NT2/D1 (cell line): ENCODE measurements at regions not wholly inside any gene's neighbourhood (a gene's known extent, or its start where the extent isn't known, plus 50 kb on each side); places are given as distances from the start of the nearest gene placed in this dataset.
"Not testable (repeated sequence)": the region's sequence is repeated elsewhere in the genome, so short reads cannot be mapped to it uniquely, and the experiment has no call there.

Source experiments
- DNase-seq: peaks from one replicate; pipeline ENCODE4 v3.0.0-alpha.2; 2011; ENCODE audit warnings: low read depth, low spot score
- H3K27me3 ChIP-seq: 2 replicates; pipeline ENCODE4 v1.6.0; 2011; ENCODE audit warnings: mild to moderate bottlenecking; ENCODE audit not compliant: insufficient read length, insufficient read depth
- H3K36me3 ChIP-seq: 2 replicates; pipeline ENCODE4 v1.6.1; 2011; ENCODE audit warnings: mild to moderate bottlenecking, low read length, mixed read lengths; ENCODE audit not compliant: insufficient read depth, insufficient read length
- H3K4me1 ChIP-seq: 2 replicates; pipeline ENCODE4 v1.5.1; 2011; ENCODE audit not compliant: insufficient read depth, insufficient read length
- H3K4me3 ChIP-seq: 2 replicates; pipeline ENCODE4 v1.5.1; 2011; ENCODE audit warnings: low read depth; ENCODE audit not compliant: insufficient read length
- H3K9ac ChIP-seq: 2 replicates; pipeline ENCODE4 v1.6.0; 2011; ENCODE audit warnings: low read depth; ENCODE audit not compliant: insufficient read length
- H3K9me3 ChIP-seq: 2 replicates; pipeline ENCODE4 v1.5.1; 2011; ENCODE audit warnings: mild to moderate bottlenecking, low read length; ENCODE audit not compliant: insufficient read depth
- SUZ12 ChIP-seq: IDR thresholded peaks from 2 replicates; pipeline ENCODE4 v1.6.1; 2011; ENCODE audit not compliant: insufficient read length, insufficient read depth; ENCODE audit errors: extremely low read depth
- YY1 ChIP-seq: IDR thresholded peaks from 2 replicates; pipeline ENCODE4 v1.6.1; 2011; ENCODE audit not compliant: insufficient read length, insufficient read depth
- ZNF274 ChIP-seq: IDR thresholded peaks from 2 replicates; pipeline ENCODE4 v1.6.1; 2011; ENCODE audit warnings: mild to moderate bottlenecking, low read depth, low read length

DNA sequence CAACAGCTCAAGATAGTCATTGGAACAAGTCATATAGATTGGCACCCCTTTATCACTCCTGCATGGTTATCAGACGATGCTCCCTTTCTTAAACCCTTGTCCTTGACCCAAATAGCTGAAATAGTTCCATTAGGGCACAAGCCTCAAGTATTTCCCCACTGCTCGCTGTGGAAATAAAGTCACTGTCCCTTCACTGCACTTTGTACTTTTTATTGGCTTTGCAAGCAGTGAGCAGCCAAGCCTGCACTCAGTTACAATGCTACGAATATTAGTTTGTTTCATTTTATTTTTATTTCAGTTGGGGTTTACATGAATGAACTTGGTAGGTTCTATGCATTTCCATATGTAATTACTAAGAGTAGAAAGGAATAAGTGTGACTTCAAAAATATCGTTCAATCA lies 1176.4 kb downstream of the BRINP3 start:
- Histone ChIP-seq H3K27me3 (no peaks in the 10 kb centered on the region), H3K4me1 (no peaks in the 10 kb centered on the region), H3K9me3 (no peaks in the 10 kb centered on the region), H3K4me3 (no peak overlapping the region), H3K36me3 (no peaks in the 10 kb centered on the region), H3K9ac (no peak overlapping the region)
- TF ChIP-seq YY1 (no peak), ZNF274 (no peak), SUZ12 (no peak)
- no peak for DNase-seq

DNA sequence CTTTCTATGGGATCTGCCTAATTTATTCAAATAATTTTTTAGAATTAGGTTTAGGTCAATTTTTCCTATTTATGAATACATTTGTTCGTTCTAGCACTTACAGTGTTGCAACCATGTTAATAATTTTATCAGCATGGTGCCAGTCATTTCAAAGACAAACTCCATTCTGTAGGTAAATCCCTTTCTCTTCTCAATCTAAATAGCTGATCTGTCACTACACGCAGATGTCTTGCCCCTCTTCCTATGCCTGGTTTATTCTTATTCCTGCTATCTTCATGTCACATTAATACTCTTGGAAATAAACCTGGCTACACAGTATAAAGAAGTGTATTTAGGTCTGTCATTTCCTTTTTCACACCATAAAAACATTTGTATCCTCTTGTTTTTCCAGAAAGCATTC lies 1172.4 kb downstream of the BRINP3 start:
- no peaks in the 10 kb centered on the region for H3K9me3 ChIP-seq
- TF ChIP-seq YY1: no peak
- TF ChIP-seq ZNF274: no peak
- no peak for TF ChIP-seq SUZ12
- H3K9ac ChIP-seq: no peak overlapping the region
- H3K4me3 ChIP-seq: no peak overlapping the region
- DNase-seq: no peak
- no peaks in the 10 kb centered on the region for H3K36me3 ChIP-seq
- H3K27me3 ChIP-seq: no peaks in the 10 kb centered on the region
- no peaks in the 10 kb centered on the region for H3K4me1 ChIP-seq

DNA sequence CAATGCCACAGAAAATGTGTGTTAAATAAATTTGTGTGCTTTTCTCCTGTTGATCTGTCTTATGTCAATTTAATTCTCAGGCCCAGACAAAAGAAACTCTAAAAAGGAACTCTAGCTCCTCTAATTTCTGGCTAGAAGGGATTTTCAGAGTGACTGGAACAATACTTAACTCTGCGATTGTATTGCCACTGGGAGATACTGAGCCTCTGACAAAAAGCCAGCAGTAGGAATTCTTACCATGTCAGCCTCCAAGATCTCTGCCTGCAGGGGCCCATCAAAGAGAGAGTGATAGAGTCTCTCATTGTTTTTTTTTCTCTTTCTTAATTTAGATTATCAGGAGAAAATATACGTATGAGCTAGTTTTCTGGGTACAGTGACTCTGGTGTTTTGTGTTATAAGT lies 1165.7 kb downstream of the BRINP3 start:
- H3K36me3 ChIP-seq: no peaks in the 10 kb centered on the region
- no peak overlapping the region for H3K9ac ChIP-seq
- DNase-seq: no peak
- TF ChIP-seq ZNF274 (no peak), YY1 (no peak), SUZ12 (no peak)
- no peaks in the 10 kb centered on the region for H3K9me3 ChIP-seq
- no peaks in the 10 kb centered on the region for H3K4me1 ChIP-seq
- H3K4me3 ChIP-seq: no peak overlapping the region
- H3K27me3 ChIP-seq: no peaks in the 10 kb centered on the region

DNA sequence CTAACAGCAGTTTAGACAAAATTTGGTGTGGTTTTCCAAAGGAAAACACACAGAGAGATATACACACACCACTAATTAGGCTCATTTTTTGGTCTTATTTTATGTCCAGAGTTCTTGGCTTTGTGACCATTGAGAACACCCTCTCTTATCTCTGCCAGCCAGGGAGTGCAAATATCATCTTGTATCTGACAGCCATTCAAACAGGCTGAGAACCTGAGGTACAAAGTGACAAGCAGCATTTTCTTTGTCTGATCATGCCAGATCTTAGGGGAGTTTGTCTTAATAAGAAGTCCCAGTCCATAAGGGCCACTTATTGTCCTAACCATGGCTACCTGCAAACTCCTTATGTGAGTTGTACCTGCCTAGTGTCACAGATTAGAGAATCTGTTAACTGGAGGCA lies 1165.2 kb downstream of the BRINP3 start:
- Histone ChIP-seq H3K27me3 (no peaks in the 10 kb centered on the region), H3K9ac (no peak overlapping the region), H3K4me3 (no peak overlapping the region), H3K4me1 (no peaks in the 10 kb centered on the region), H3K9me3 (no peaks in the 10 kb centered on the region), H3K36me3 (no peaks in the 10 kb centered on the region)
- TF ChIP-seq ZNF274 (no peak), YY1 (no peak), SUZ12 (no peak)
- DNase-seq: no peak

DNA sequence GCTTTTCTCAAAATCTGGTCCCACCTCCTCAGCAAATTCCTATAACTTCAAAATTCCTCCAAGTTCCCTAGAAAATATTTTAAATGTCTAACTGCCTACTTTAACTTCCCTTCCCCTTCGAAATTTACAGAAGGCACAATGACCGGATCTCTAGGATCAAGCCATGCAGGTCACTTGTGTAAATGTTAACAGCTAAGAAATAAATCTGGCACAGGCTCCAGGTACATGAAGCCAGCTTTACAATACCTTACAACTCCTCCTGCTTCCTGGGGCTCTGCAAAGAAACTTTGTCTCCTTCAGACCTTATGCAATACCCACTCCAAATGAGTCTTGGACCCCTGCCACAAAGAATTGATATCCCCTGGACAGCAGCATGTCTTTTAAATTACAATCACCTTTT lies 1164.2 kb downstream of the BRINP3 start:
- Histone ChIP-seq H3K36me3 (no peaks in the 10 kb centered on the region), H3K4me3 (no peak overlapping the region), H3K9me3 (no peaks in the 10 kb centered on the region), H3K9ac (no peak overlapping the region), H3K27me3 (no peaks in the 10 kb centered on the region), H3K4me1 (no peaks in the 10 kb centered on the region)
- no peak for TF ChIP-seq YY1
- no peak for TF ChIP-seq SUZ12
- no peak for TF ChIP-seq ZNF274
- no peak for DNase-seq

DNA sequence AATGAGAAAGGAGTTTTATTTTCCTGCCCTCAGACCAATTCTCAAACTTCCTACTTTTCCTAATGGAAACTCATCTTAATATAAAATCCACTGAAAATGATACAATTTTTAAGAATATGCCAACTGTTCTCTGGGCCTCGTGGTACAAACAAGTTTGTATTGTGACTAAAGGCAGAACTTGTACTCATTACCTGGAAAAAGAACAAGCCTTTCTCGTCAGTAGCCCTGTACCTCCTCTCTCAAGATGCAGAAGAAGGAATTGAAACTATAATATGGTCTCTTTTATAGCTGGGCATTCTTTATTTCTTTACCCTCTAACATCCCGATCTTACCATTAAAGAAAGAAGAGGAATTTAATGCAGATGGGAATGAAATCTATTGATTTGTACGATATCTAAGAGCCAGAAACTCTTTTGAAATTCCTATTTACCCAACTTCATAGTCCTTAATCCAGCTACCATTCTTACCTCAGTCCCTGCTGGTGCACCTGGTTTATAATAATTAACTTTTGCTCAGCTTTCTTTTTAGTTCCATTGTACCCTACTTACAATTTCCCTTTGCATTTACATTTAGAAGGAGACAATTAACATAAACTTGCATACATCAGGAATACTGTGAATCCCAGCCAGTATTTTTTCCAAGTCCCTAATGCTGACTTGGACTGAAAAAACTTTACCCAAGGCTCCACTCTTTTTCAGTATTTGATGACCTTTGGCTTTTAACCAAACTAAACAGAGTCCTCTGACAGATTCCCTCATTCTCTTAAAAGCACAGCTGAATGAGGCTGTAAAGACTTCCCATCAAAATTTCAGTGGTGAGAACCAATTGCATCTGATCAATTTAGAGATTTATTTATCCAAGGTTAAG lies 1162.4 kb downstream of the BRINP3 start:
- H3K36me3 ChIP-seq: no peaks in the 10 kb centered on the region
- H3K27me3 ChIP-seq: no peaks in the 10 kb centered on the region
- no peak overlapping the region for H3K4me3 ChIP-seq
- no peak overlapping the region for H3K9ac ChIP-seq
- DNase-seq: no peak
- no peaks in the 10 kb centered on the region for H3K9me3 ChIP-seq
- no peaks in the 10 kb centered on the region for H3K4me1 ChIP-seq
- TF ChIP-seq ZNF274: no peak
- TF ChIP-seq YY1: no peak
- no peak for TF ChIP-seq SUZ12

DNA sequence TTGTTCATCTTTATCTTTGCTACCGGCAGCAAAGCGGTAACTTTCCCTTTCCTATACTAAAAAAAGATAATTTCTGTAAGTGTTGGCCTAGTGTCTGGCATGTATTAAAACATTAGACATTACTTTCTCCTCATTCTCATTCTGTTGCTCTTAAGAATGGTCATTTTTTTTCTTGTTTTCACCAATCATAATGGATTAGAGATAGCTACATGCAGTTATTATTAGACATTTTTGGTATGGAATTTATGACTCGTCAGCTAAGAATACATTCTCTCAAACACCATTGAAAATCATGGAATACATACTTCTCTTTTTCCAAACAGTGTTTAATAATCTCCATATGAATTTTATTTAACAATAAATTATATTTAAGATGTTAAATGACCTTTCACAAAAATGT lies 1154.6 kb downstream of the BRINP3 start:
- Histone ChIP-seq H3K9me3 (no peaks in the 10 kb centered on the region), H3K36me3 (no peaks in the 10 kb centered on the region), H3K4me1 (no peaks in the 10 kb centered on the region), H3K27me3 (no peaks in the 10 kb centered on the region), H3K4me3 (no peak overlapping the region), H3K9ac (no peak overlapping the region)
- TF ChIP-seq SUZ12: no peak
- no peak for TF ChIP-seq ZNF274
- TF ChIP-seq YY1: no peak
- no peak for DNase-seq

DNA sequence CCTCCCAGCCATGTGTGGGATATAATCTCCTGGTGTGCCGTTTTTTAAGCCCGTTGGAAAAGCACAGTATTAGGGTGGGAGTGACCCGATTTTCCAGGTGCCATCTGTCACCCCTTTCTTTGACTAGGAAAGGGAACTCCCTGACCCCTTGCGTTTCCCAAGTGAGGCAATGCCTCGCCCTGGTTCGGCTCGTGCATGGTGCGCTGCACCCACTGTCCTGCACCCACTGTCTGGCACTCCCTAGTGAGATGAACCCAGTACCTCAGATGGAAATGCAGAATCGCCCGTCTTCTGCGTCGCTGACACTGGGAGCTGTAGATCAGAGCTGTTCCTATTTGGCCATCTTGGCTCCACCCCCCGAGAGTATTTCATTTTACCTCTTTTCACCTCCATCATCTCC lies 1146.6 kb downstream of the BRINP3 start:
- not testable (repeated sequence) for DNase-seq, H3K4me1 ChIP-seq, H3K9me3 ChIP-seq, H3K27me3 ChIP-seq, H3K4me3 ChIP-seq, H3K36me3 ChIP-seq, H3K9ac ChIP-seq
